ENCODE measurements at regions not wholly inside any gene's neighbourhood (a gene's known extent, or its start where the extent isn't known, plus 50 kb on each side); places are given as distances from the start of the nearest gene placed in this dataset.

GRCh38 chr5:173686950-173687349 lies 70.5 kb upstream of the BOD1 start:
- H3K27me3 ChIP-seq (ENCODE audit: control insufficient read depth, insufficient read depth, low read length), result no peaks in the 10 kb centered on the region
- TF ChIP-seq CTCF (IDR thresholded peaks at IDR 0.05; ENCODE audit: insufficient read depth, low read length, poor library complexity, severe bottlenecking), result no peak

GRCh38 chr5:173688703-173689102 lies 72.3 kb upstream of the BOD1 start:
- no peaks in the 10 kb centered on the region for H3K36me3 ChIP-seq (ENCODE audit: control insufficient read depth, insufficient read depth, low read length)
- H3K4me3 ChIP-seq (ENCODE audit: low read depth, low read length), result no peak overlapping the region
- no peaks in the 10 kb centered on the region for H3K27me3 ChIP-seq (ENCODE audit: control insufficient read depth, insufficient read depth, low read length)
- no peak for DNase-seq (ENCODE audit: low read depth)
- no peak for TF ChIP-seq CTCF (IDR thresholded peaks at IDR 0.05; ENCODE audit: insufficient read depth, low read length, poor library complexity, severe bottlenecking)

More at GRCh38 chr5:173686950-173687349, 70.5 kb upstream of the BOD1 start:
- no peaks in the 10 kb centered on the region for H3K36me3 ChIP-seq (ENCODE audit: control insufficient read depth, insufficient read depth, low read length)
- no peak for DNase-seq (ENCODE audit: low read depth)
- H3K4me3 ChIP-seq (ENCODE audit: low read depth, low read length), result no peak overlapping the region

DNA sequence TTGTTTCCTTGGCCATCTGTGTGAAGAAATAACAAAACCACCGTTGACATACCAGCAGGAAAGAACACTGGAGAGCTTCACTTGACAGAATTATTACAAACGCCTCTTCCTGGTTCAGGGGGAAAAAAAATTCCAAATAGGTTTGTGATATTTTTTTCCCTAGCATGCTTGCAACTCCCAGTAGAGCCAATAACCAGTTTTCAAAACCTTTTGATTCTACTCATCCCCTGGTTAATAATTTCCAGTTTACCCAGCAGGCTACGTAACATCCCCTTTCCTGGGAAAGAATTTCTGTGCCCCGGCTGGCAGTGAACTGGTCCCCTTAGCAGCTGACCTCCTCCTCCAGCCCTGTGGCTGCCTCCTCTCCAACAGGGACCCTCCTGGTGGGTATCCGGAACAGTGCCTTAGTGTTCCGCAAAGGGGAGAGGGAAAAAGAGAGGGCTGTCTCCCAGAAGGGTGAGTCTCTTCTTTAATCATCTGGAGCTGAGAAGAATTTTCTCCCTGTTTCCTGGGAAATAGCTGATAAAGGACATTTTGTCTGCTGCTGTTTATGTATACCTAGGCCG lies 72.8 kb upstream of the BOD1 start:
- DNase-seq (ENCODE audit: low read depth), result peak; percentile 70
- H3K36me3 ChIP-seq (ENCODE audit: control insufficient read depth, insufficient read depth, low read length), result no peaks in the 10 kb centered on the region
- no peak for TF ChIP-seq CTCF (IDR thresholded peaks at IDR 0.05; ENCODE audit: insufficient read depth, low read length, poor library complexity, severe bottlenecking)
- H3K27me3 ChIP-seq (ENCODE audit: control insufficient read depth, insufficient read depth, low read length), result no peaks in the 10 kb centered on the region
- peak overlapping the region; percentile 8 for H3K4me3 ChIP-seq (ENCODE audit: low read depth, low read length)

DNA sequence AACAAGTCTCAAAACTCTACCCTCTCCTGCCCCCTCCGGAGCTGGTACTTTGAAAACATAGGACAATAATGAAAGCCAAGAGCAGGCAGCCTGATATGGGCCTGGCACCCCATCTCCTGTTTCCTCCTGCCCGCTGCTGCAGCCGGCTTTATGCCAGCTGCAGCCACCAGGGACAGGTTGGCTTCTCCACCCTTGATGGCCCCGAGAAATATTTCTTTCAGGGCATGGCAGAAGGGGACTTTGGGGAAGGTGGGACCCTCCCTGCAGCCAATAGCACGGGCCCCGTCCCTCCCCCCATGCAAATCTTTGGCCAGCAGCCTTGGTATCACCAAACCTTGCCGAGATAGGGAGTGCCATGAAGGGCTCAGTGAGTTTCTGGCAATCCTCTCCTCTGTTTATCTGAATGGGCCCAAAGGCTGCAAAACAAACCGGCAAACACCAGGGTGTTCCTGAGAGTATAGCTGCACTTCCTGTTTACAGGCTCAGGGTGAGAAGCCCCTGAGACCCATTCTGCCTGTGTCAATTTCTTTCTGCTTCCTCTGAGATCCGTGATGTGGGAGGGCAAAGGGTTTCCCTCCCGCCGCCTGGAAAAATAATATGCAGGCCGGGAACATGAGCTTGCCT lies 73.4 kb upstream of the BOD1 start:
- no peak for DNase-seq (ENCODE audit: low read depth)
- peak; percentile 38 for TF ChIP-seq CTCF (IDR thresholded peaks at IDR 0.05; ENCODE audit: insufficient read depth, low read length, poor library complexity, severe bottlenecking)

GRCh38 chr5:173691931-173692330 lies 75.5 kb upstream of the BOD1 start:
- no peak for TF ChIP-seq CTCF (IDR thresholded peaks at IDR 0.05; ENCODE audit: insufficient read depth, low read length, poor library complexity, severe bottlenecking)
- no peak for DNase-seq (ENCODE audit: low read depth)

More for the DNA sequence above, 73.4 kb upstream of the BOD1 start:
- H3K4me3 ChIP-seq (ENCODE audit: low read depth, low read length), result no peak overlapping the region
- H3K27me3 ChIP-seq (ENCODE audit: control insufficient read depth, insufficient read depth, low read length), result no peaks in the 10 kb centered on the region
- no peaks in the 10 kb centered on the region for H3K36me3 ChIP-seq (ENCODE audit: control insufficient read depth, insufficient read depth, low read length)

DNA sequence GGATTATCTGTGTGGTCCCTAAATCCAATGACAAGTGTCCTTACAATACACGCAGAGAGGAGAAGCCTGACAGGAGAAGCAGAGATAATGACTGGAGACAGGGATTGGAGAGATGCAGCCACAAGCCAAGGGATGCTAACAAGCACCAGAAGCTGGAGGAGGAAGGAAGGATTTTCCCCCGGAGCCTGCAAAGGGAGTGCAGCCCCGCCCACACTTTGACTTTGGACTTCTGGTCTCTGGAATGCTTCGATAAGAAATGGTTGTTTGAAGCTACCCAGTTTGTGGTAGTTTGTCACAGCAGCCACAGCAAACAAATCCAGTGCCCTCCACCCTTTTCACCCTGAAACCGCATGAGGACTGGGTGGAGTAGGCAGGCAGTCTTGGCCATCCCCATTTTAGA lies 77.2 kb upstream of the BOD1 start:
- Histone ChIP-seq H3K4me3 (ENCODE audit: low read depth, low read length) (no peak overlapping the region), H3K36me3 (ENCODE audit: control insufficient read depth, insufficient read depth, low read length) (no peaks in the 10 kb centered on the region), H3K27me3 (ENCODE audit: control insufficient read depth, insufficient read depth, low read length) (no peaks in the 10 kb centered on the region)
- no peak for TF ChIP-seq CTCF (IDR thresholded peaks at IDR 0.05; ENCODE audit: insufficient read depth, low read length, poor library complexity, severe bottlenecking)
- DNase-seq (ENCODE audit: low read depth), result no peak

More at GRCh38 chr5:173691931-173692330, 75.5 kb upstream of the BOD1 start:
- no peak overlapping the region for H3K4me3 ChIP-seq (ENCODE audit: low read depth, low read length)
- H3K36me3 ChIP-seq (ENCODE audit: control insufficient read depth, insufficient read depth, low read length), result no peaks in the 10 kb centered on the region
- H3K27me3 ChIP-seq (ENCODE audit: control insufficient read depth, insufficient read depth, low read length), result no peaks in the 10 kb centered on the region

Data from kidney epithelial cell (primary cell).